Fibroblast of pulmonary artery (primary cell): ENCODE measurements at regions not wholly inside any gene's neighbourhood (a gene's known extent, or its start where the extent isn't known, plus 50 kb on each side); places are given as distances from the start of the nearest gene placed in this dataset.

Source experiments
- DNase-seq: peaks from one replicate; pipeline ENCODE4 v3.0.0-alpha.2; 2010; ENCODE audit warnings: low read depth
- H3K4me3 ChIP-seq: replicated peaks from 2 replicates; pipeline ENCODE4 v1.5.1; 2011; ENCODE audit warnings: low read depth, mild to moderate bottlenecking, control low read depth, low read length, moderate library complexity
- CTCF ChIP-seq: IDR thresholded peaks from 2 replicates; pipeline ENCODE4 v1.5.1; 2011; ENCODE audit warnings: mild to moderate bottlenecking, control low read depth, low read length, inconsistent platforms; ENCODE audit errors: missing control alignments

- DNase-seq = no peak
- no peak overlapping the region for H3K4me3 ChIP-seq
- no peak for TF ChIP-seq CTCF
These were observed 166.0 kb upstream of the KLF12 start for GRCh38 chr13:74300162-74300561.

GRCh38 chr13:74299721-74300120 is 165.5 kb upstream of the KLF12 start:
- no peak for DNase-seq

GRCh38 chr13:74298923-74299322 is 164.7 kb upstream of the KLF12 start:
- TF ChIP-seq CTCF = no peak
- DNase-seq = no peak
- no peak overlapping the region for H3K4me3 ChIP-seq

More at GRCh38 chr13:74299721-74300120, 165.5 kb upstream of the KLF12 start:
- TF ChIP-seq CTCF = no peak
- no peak overlapping the region for H3K4me3 ChIP-seq

- TF ChIP-seq CTCF = no peak
- no peak overlapping the region for H3K4me3 ChIP-seq
- peak; percentile 91 for DNase-seq
These were observed 155.9 kb upstream of the KLF12 start for GRCh38 chr13:74289861-74290773.

- no peak for DNase-seq
- no peak overlapping the region for H3K4me3 ChIP-seq
- TF ChIP-seq CTCF = no peak
These were observed 154.9 kb upstream of the KLF12 start for GRCh38 chr13:74289107-74289506.

- TF ChIP-seq CTCF = no peak
- H3K4me3 ChIP-seq = peak overlapping the region; percentile 11
- no peak for DNase-seq
These were observed 154.2 kb upstream of the KLF12 start for GRCh38 chr13:74288361-74288911.
